ENCODE measurements at regions not wholly inside any gene's neighbourhood (a gene's known extent, or its start where the extent isn't known, plus 50 kb on each side); places are given as distances from the start of the nearest gene placed in this dataset.

- Mint-ChIP-seq H3K27me3 (ENCODE audit: low read depth) (no peaks in the 10 kb centered on the region), H3K4me3 (no peak overlapping the region), H3K4me1 (peaks cover 16% of the 10 kb centered on the region), H3K36me3 (peaks cover 7% of the 10 kb centered on the region), H3K27ac (no peak overlapping the region), H3K9me3 (peaks cover 12% of the 10 kb centered on the region)
- TF ChIP-seq, protein P1, sequence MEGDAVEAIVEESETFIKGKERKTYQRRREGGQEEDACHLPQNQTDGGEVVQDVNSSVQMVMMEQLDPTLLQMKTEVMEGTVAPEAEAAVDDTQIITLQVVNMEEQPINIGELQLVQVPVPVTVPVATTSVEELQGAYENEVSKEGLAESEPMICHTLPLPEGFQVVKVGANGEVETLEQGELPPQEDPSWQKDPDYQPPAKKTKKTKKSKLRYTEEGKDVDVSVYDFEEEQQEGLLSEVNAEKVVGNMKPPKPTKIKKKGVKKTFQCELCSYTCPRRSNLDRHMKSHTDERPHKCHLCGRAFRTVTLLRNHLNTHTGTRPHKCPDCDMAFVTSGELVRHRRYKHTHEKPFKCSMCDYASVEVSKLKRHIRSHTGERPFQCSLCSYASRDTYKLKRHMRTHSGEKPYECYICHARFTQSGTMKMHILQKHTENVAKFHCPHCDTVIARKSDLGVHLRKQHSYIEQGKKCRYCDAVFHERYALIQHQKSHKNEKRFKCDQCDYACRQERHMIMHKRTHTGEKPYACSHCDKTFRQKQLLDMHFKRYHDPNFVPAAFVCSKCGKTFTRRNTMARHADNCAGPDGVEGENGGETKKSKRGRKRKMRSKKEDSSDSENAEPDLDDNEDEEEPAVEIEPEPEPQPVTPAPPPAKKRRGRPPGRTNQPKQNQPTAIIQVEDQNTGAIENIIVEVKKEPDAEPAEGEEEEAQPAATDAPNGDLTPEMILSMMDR (IDR thresholded peaks at IDR 0.05; ENCODE audit: unreplicated experiment) = no peak
- DNase-seq (ENCODE audit: low spot score in 2 of 2, unreplicated experiment in 2 of 2) = no peak
Observed at GRCh38 chr13:86841264-86841663, 829.9 kb upstream of the SLITRK5 start.

GRCh38 chr13:86846501-86846900 is 824.7 kb upstream of the SLITRK5 start:
- peaks cover 13% of the 10 kb centered on the region for H3K9me3 Mint-ChIP-seq
- H3K27ac Mint-ChIP-seq = no peak overlapping the region
- no peak for DNase-seq (ENCODE audit: low spot score in 2 of 2, unreplicated experiment in 2 of 2)
- no peaks in the 10 kb centered on the region for H3K4me1 Mint-ChIP-seq
- no peak overlapping the region for H3K4me3 Mint-ChIP-seq
- peaks cover 14% of the 10 kb centered on the region for H3K27me3 Mint-ChIP-seq (ENCODE audit: low read depth)
- no peaks in the 10 kb centered on the region for H3K36me3 Mint-ChIP-seq
- TF ChIP-seq, protein P1 (IDR thresholded peaks at IDR 0.05; ENCODE audit: unreplicated experiment) = no peak

DNA sequence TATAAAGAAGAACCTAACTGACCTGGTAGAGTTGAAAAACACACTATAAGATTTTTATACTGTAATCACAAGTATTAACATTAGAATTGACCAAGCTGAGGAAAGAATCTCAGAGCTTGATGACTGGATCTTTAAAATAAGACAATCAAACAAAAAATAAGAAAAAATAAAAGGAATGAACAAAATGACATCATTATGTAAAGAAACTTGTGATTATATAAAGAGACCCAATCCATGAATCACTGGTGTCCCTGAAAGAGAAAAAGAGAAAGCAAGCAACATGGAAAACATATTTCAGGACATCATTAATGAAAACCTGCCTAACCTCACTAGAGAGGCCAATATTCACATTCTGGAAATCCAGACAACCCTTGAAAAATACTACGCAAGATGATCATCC is 822.5 kb upstream of the SLITRK5 start:
- H3K4me1 Mint-ChIP-seq = no peaks in the 10 kb centered on the region
- DNase-seq (ENCODE audit: low spot score in 2 of 2, unreplicated experiment in 2 of 2) = no peak

DNA sequence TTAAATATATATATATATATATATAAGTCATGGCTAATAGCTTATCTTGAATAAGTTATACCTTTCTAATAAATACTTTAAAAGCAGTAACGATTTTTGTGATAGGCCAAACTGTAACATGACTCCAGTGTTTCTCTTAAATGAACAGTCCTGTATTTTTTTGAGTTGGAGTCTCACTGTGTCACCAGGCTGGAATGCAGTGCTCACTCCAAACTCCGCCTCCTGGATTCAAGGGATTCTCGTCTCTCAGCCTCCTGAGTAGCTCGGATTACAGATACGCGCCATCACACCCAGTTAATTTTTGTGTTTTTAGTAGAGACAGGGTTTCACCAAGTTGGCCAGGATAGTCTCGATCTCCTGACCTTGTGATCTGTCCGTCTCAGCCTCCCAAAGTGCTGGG is 814.2 kb upstream of the SLITRK5 start:
- H3K4me1 Mint-ChIP-seq = no peaks in the 10 kb centered on the region
- peaks cover under 1% of the 10 kb centered on the region for H3K36me3 Mint-ChIP-seq
- H3K9me3 Mint-ChIP-seq = peaks cover 5% of the 10 kb centered on the region
- no peak overlapping the region for H3K4me3 Mint-ChIP-seq
- H3K27ac Mint-ChIP-seq = no peak overlapping the region
- no peaks in the 10 kb centered on the region for H3K27me3 Mint-ChIP-seq (ENCODE audit: low read depth)
- TF ChIP-seq, protein P1 (IDR thresholded peaks at IDR 0.05; ENCODE audit: unreplicated experiment) = no peak
- no peak for DNase-seq (ENCODE audit: low spot score in 2 of 2, unreplicated experiment in 2 of 2)

More for the DNA sequence above, 822.5 kb upstream of the SLITRK5 start:
- Mint-ChIP-seq H3K27me3 (ENCODE audit: low read depth) (peaks cover 14% of the 10 kb centered on the region), H3K27ac (no peak overlapping the region), H3K9me3 (peaks cover 13% of the 10 kb centered on the region), H3K4me3 (no peak overlapping the region), H3K36me3 (no peaks in the 10 kb centered on the region)
- TF ChIP-seq, protein P1 (IDR thresholded peaks at IDR 0.05; ENCODE audit: unreplicated experiment) = no peak

- Mint-ChIP-seq H3K27me3 (ENCODE audit: low read depth) (no peaks in the 10 kb centered on the region), H3K4me3 (no peak overlapping the region), H3K36me3 (peaks cover 2% of the 10 kb centered on the region), H3K9me3 (peaks cover 9% of the 10 kb centered on the region), H3K4me1 (no peaks in the 10 kb centered on the region), H3K27ac (no peak overlapping the region)
- TF ChIP-seq, protein P1 (IDR thresholded peaks at IDR 0.05; ENCODE audit: unreplicated experiment) = no peak
- DNase-seq (ENCODE audit: low spot score in 2 of 2, unreplicated experiment in 2 of 2) = no peak
Observed at GRCh38 chr13:86858216-86858615, 813.0 kb upstream of the SLITRK5 start.

- H3K4me3 Mint-ChIP-seq = no peak overlapping the region
Observed at GRCh38 chr13:86862137-86862536, 809.0 kb upstream of the SLITRK5 start.

More at GRCh38 chr13:86862137-86862536, 809.0 kb upstream of the SLITRK5 start:
- peaks cover 4% of the 10 kb centered on the region for H3K4me1 Mint-ChIP-seq
- peaks cover 4% of the 10 kb centered on the region for H3K36me3 Mint-ChIP-seq
- no peaks in the 10 kb centered on the region for H3K27me3 Mint-ChIP-seq (ENCODE audit: low read depth)
- no peak overlapping the region for H3K27ac Mint-ChIP-seq
- DNase-seq (ENCODE audit: low spot score in 2 of 2, unreplicated experiment in 2 of 2) = no peak
- peaks cover 14% of the 10 kb centered on the region for H3K9me3 Mint-ChIP-seq
- TF ChIP-seq, protein P1 (IDR thresholded peaks at IDR 0.05; ENCODE audit: unreplicated experiment) = no peak

All from mesothelial cell of epicardium (in vitro differentiated cells).